ENCODE measurements at regions not wholly inside any gene's neighbourhood (a gene's known extent, or its start where the extent isn't known, plus 50 kb on each side); places are given as distances from the start of the nearest gene placed in this dataset.
"Not testable (repeated sequence)": the region's sequence is repeated elsewhere in the genome, so short reads cannot be mapped to it uniquely, and the experiment has no call there.

DNA sequence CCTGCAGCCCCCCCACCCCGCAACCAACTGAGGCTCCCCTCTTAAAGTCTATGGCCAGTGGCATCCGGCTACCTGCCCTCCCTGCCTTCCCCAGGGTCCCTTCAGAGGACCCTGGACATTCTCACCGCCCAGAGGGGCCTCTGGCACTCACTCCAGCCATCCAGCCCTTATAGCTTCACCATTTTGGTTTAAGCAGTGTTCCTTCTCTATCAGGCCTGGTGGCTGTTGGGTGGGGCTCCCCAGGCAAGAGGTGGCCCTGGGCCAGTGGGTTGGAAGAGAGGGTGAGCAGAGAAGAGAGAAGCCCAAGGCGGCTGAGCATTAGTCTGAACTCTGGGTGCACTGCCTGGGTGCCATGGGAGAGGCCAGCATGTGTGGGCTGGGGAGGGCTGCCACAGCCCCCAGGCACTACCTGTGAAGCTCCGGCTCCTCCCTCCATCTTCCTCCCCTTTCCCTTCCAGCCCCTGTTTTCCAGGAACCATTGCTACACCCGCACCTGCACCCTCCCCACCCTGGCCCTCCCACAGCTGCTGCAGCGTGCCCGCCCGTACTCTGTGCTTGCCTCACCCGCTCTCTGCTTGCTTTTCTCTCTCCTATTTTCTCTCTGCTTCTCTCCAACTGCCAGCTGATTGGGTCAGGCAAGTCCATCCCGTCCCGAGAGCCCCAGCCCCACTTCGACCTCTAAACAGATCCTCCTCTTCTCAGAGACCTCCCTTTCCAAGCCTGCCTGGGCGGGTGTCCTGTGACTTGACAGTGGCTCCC lies 168.2 kb downstream of the TBC1D2B start:
- Histone ChIP-seq H3K36me3 (ENCODE audit: control insufficient read depth, insufficient read depth, low read length) (no peaks in the 10 kb centered on the region), H3K27ac (ENCODE audit: low read depth, low read length, severe bottlenecking) (no peak overlapping the region), H3K4me3 (ENCODE audit: extremely low read depth, insufficient read depth, low read length, poor library complexity, severe bottlenecking) (no peak overlapping the region), H3K9me3 (ENCODE audit: control insufficient read depth, low read length) (no peaks in the 10 kb centered on the region), H3K4me1 (ENCODE audit: control insufficient read depth, insufficient read depth, low read length, poor library complexity, severe bottlenecking) (peaks cover 8% of the 10 kb centered on the region)
- WGBS, 2 experiments (ENCODE audit: insufficient coverage in 2 of 2), result 69 to 87% methylated on average over 8 to 9 of the region's 14 CpGs

DNA sequence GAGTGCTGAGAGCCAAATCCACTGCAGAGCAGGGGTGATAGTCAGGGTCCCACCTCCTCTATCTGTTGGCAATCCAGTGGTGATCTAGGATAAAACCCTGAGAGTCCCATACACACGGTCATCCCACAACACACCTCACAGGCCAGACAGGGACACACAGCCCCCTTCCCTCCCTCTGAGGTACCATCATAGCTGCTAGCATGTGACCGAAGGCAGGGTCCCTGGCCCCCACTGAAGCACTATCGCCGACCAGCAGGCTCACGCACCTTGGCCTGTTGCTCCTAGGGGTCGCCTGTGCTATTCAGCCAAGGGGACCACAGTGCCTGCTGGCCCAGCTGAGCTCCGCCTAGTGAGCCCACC lies 168.8 kb downstream of the TBC1D2B start:
- H3K27ac ChIP-seq (ENCODE audit: low read depth, low read length, severe bottlenecking), result peak overlapping the region; percentile 87
- H3K36me3 ChIP-seq (ENCODE audit: control insufficient read depth, insufficient read depth, low read length); H3K4me1 ChIP-seq (ENCODE audit: control insufficient read depth, insufficient read depth, low read length, poor library complexity, severe bottlenecking); H3K9me3 ChIP-seq (ENCODE audit: control insufficient read depth, low read length); H3K4me3 ChIP-seq (ENCODE audit: extremely low read depth, insufficient read depth, low read length, poor library complexity, severe bottlenecking): not testable (repeated sequence)
- WGBS, 2 experiments (ENCODE audit: insufficient coverage in 2 of 2), result 88% methylated on average over 1 of the region's 7 CpGs; no CpG with 5 or more reads in 1 of the 2 experiments

DNA sequence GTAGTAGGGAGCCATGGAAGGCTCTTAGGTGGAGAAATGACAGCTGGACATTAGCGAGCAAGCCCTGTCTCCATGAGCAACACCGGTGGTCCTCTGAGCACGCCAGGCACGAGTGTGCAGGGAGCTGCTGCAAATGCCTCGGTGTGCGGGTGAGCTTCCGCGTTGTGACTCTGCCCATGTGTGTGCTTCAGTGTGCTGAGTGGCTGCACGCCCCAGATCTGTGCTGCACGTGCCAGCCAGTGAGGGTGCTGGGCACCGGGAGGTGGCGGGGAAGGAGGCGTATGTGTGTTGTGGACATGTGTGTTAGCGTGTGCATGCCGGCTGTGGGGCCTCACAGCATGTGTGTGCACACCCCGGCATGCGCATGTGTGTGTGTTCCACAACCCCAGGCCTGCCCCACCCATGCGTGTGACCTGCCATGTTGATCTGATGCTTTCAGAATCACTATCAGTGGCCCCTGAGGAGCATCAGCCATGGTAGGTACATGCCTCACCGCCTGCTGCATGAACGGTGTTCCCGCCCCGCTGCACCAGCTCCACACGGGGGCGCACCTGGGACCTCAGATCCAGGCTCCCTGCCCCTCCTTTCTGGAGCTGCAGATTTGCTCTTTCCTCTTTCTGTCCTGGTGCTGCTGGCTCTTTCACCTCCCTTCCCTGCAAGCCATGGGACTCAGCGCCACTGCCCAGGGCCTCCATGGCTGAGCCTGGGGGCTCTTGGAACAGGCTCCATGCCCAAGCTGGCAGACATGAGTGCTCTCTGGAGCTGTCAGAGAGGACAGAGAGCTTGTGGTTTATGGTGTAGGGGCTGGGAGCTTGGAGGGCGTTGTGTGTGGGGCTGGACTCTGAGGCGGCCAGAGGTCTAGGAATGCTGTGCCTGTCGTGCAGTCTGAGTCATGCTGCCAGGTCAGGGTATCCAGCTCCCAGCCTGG lies 169.4 kb downstream of the TBC1D2B start:
- Histone ChIP-seq H3K4me3 (ENCODE audit: extremely low read depth, insufficient read depth, low read length, poor library complexity, severe bottlenecking) (no peak overlapping the region), H3K27ac (ENCODE audit: low read depth, low read length, severe bottlenecking) (peak overlapping the region; percentile 87), H3K36me3 (ENCODE audit: control insufficient read depth, insufficient read depth, low read length) (no peaks in the 10 kb centered on the region), H3K4me1 (ENCODE audit: control insufficient read depth, insufficient read depth, low read length, poor library complexity, severe bottlenecking) (peaks cover 8% of the 10 kb centered on the region), H3K9me3 (ENCODE audit: control insufficient read depth, low read length) (no peaks in the 10 kb centered on the region)
- WGBS, 2 experiments (ENCODE audit: insufficient coverage in 2 of 2), result 67 to 68% methylated on average over 22 to 27 of the region's 28 CpGs

DNA sequence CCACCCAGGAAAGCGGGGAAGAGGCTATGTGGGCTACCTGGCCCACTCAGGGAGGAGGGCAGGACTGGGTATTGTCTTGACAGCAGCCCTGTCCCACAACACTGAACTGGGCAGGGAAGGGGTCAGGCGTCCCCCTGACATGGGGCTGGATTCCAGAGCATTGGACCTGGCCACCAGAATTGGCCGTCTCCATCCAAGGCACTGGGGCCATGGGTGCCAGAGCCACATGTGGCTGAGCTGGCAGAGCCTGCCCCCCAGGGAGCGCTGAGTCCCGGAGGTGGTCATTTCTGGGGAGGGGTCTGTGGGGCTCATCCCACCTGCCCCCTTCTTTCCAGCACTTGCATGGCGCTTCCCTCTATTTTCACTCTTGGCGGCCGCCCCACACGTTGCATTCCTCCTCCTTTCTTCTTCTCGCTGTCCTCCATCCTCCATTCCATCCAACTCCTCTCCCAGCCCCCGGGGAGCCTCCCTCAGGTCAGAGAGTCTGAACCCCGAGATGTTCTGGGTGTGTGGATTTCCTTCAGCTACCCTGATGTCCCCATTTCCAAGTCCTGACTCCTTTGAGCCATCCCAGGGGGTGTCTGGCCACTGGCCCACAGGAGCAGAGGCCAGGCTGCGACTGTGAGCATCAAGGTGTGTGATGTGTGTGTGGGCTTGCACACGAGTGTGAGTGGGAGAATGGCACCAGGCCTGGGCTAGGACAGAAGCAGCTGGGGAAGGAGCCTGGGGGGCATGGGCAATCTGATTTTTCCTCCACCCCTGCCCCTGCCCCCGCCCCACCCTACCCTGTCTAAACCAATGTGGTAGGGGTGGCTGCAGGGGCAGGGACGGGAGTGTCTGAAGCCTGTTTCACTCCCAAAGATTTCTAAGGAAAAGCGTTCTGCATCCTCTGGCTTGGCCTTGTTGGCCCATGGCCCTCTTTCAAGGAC lies 171.2 kb downstream of the TBC1D2B start:
- H3K9me3 ChIP-seq (ENCODE audit: control insufficient read depth, low read length); H3K4me1 ChIP-seq (ENCODE audit: control insufficient read depth, insufficient read depth, low read length, poor library complexity, severe bottlenecking); H3K27ac ChIP-seq (ENCODE audit: low read depth, low read length, severe bottlenecking); H3K36me3 ChIP-seq (ENCODE audit: control insufficient read depth, insufficient read depth, low read length); H3K4me3 ChIP-seq (ENCODE audit: extremely low read depth, insufficient read depth, low read length, poor library complexity, severe bottlenecking): not testable (repeated sequence)
- WGBS, 2 experiments (ENCODE audit: insufficient coverage in 2 of 2), result 90% methylated on average over 4 to 9 of the region's 17 CpGs

DNA sequence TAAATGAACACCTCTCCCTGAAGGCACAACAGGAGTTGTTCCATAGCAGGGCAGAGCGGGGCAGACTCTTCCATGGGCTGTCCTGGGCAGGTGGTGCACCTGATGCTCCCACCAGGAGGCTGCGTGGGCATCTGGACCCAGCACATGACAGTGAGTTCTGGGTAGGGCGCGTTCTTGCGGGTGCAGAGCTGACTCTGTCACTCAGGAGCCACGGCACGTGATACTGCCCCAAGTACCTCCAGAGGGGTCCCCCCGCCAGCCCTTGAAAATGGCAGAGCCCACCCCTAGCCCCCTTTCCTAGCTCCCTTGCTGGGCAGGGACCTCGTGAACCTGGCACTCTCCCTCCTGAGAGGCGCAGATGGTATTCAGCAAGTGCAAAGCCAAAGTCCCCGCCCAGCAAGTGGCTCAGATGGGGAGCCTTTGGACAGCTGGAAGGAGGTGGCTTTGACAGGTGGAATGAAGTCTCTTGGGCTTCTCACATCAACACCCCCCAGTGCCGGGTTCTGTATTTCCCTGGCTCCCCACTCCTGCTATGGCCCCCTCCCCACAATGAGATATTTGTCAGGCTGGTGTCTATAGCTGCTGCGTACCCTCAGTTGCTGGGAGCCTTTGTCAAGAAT lies 172.1 kb downstream of the TBC1D2B start:
- H3K4me1 ChIP-seq (ENCODE audit: control insufficient read depth, insufficient read depth, low read length, poor library complexity, severe bottlenecking), result peaks cover 8% of the 10 kb centered on the region
- WGBS, 2 experiments (ENCODE audit: insufficient coverage in 2 of 2), result 84 to 89% methylated on average over 8 to 9 of the region's 13 CpGs
- H3K27ac ChIP-seq (ENCODE audit: low read depth, low read length, severe bottlenecking), result no peak overlapping the region
- H3K4me3 ChIP-seq (ENCODE audit: extremely low read depth, insufficient read depth, low read length, poor library complexity, severe bottlenecking), result no peak overlapping the region
- H3K36me3 ChIP-seq (ENCODE audit: control insufficient read depth, insufficient read depth, low read length), result no peaks in the 10 kb centered on the region
- H3K9me3 ChIP-seq (ENCODE audit: control insufficient read depth, low read length), result no peaks in the 10 kb centered on the region

DNA sequence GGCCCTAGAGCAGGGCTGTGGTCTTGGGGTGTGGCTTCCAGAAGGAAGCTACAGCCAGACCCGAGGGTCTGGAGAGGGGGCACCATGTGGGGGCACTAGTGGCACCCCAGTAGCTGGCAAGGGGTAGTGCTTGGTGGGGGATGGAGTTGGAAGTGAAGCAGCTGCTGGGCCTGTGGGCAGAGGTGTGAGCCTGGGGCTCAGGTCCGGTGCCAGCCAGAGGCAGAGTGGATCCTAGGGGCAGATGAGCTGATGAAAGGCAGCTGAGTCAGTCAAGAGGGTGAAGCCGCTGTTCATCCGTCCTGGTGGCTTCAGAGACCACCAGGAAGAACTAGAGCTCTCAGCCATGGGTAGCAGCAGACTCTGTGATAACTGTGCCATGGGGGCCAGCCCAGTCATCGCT lies 172.6 kb downstream of the TBC1D2B start:
- 92 to 100% methylated on average over 1 to 4 of the region's 5 CpGs for WGBS, 2 experiments (ENCODE audit: insufficient coverage in 2 of 2)
- H3K9me3 ChIP-seq (ENCODE audit: control insufficient read depth, low read length), result no peaks in the 10 kb centered on the region
- no peak overlapping the region for H3K4me3 ChIP-seq (ENCODE audit: extremely low read depth, insufficient read depth, low read length, poor library complexity, severe bottlenecking)
- H3K36me3 ChIP-seq (ENCODE audit: control insufficient read depth, insufficient read depth, low read length), result no peaks in the 10 kb centered on the region
- H3K4me1 ChIP-seq (ENCODE audit: control insufficient read depth, insufficient read depth, low read length, poor library complexity, severe bottlenecking), result peaks cover 8% of the 10 kb centered on the region
- H3K27ac ChIP-seq (ENCODE audit: low read depth, low read length, severe bottlenecking), result no peak overlapping the region

DNA sequence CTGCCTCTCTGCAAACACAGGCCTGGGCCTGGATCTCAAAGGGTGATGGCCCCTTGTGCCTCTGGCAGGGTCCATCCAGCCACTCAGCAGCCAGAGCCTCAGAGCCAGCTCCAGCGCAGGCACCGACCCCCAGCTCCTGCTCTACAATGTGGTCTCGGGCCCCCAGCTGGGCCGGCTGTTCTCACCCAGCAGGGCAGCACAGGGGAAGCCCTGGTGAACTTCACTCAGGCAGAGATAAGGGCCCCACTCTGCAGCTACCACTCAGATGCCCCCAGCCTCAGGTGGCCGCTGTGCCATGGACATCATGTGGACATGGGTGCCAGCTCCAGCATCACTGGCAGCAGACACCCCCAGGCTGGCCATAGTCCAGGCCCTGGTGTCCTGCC lies 173.1 kb downstream of the TBC1D2B start:
- H3K9me3 ChIP-seq (ENCODE audit: control insufficient read depth, low read length), result no peaks in the 10 kb centered on the region
- peaks cover 8% of the 10 kb centered on the region for H3K4me1 ChIP-seq (ENCODE audit: control insufficient read depth, insufficient read depth, low read length, poor library complexity, severe bottlenecking)
- no peak overlapping the region for H3K27ac ChIP-seq (ENCODE audit: low read depth, low read length, severe bottlenecking)
- H3K36me3 ChIP-seq (ENCODE audit: control insufficient read depth, insufficient read depth, low read length), result no peaks in the 10 kb centered on the region
- 74 to 79% methylated on average over 4 of the region's 5 CpGs for WGBS, 2 experiments (ENCODE audit: insufficient coverage in 2 of 2)
- no peak overlapping the region for H3K4me3 ChIP-seq (ENCODE audit: extremely low read depth, insufficient read depth, low read length, poor library complexity, severe bottlenecking)

DNA sequence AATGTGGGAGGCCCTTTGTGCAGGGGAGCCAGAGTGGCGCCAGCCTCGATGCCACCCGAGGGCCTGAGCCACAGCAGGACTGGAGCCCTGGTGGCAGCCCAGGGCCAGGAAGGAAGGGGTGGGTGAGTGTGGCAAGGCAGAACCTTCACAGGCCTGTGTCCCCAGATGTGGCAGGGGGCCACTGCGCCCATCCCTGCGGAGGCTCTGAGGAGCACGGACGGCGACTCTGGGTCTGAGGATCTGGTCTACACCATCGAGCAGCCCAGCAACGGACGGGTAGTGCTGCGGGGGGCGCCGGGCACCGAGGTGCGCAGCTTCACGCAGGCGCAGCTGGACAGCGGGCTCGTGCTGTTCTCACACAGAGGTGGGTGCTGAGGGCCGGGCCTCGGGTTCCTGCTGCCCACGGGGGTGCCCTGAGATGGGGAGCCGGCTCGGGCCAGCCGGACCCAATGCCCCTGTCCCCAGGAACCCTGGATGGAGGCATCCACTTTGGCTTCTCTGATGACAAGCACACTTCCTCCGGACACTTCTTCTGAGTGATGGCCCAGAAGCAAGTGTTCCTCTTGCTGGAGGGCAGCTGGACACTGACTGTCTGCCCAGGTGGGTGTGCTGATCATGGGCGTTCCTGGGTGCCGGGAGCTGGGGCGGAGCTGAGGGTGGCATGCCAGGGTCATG lies 173.6 kb downstream of the TBC1D2B start:
- WGBS, 2 experiments (ENCODE audit: insufficient coverage in 2 of 2), result 89 to 93% methylated on average over 28 to 29 of the region's 30 CpGs
- H3K4me3 ChIP-seq (ENCODE audit: extremely low read depth, insufficient read depth, low read length, poor library complexity, severe bottlenecking); H3K36me3 ChIP-seq (ENCODE audit: control insufficient read depth, insufficient read depth, low read length); H3K27ac ChIP-seq (ENCODE audit: low read depth, low read length, severe bottlenecking); H3K9me3 ChIP-seq (ENCODE audit: control insufficient read depth, low read length); H3K4me1 ChIP-seq (ENCODE audit: control insufficient read depth, insufficient read depth, low read length, poor library complexity, severe bottlenecking): not testable (repeated sequence)

DNA sequence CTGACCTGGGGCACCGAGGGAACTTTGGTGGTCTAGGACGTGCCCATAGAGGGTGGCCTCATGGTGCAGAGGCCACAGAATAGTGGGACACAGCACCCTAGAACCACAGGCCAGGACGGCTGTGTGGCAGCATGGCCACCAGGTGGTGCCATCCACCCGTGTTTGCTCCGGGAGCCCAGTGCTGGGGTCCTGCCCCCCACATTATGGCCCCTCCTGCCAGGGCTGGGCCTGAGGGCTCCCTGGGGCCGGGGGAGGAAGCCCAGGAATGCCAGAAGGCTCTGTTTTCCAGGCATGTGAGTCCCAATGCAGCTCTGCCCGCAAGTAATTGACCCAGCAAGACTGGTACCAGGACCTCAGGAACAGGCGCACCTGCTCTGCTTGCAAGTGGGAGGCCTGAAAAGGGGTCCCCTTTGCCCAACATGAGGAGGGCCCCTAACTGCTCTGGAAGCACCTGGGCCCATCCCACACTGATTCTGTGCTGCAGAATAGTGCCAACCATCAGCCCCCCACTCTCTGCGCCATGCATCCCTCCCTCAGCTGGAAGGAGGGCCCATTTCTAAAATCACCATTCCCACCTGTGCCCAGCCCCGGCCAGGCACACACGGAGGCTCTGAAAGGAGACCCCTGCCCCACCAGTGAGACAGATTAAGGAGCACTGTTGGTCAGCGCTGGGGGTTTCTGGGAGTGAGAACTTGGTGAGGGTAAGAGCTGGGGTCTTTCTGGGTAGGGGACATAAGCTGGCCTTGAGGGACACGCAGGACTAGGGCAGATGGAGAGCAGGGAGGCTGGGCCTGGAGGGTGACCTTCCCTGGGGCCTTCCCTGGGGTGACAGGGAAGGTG lies 174.4 kb downstream of the TBC1D2B start:
- not testable (repeated sequence) for H3K4me3 ChIP-seq (ENCODE audit: extremely low read depth, insufficient read depth, low read length, poor library complexity, severe bottlenecking); H3K36me3 ChIP-seq (ENCODE audit: control insufficient read depth, insufficient read depth, low read length)
- 36 to 56% methylated on average over 7 to 9 of the region's 13 CpGs for WGBS, 2 experiments (ENCODE audit: insufficient coverage in 2 of 2)

More for the DNA sequence above, 174.4 kb downstream of the TBC1D2B start:
- H3K27ac ChIP-seq (ENCODE audit: low read depth, low read length, severe bottlenecking); H3K9me3 ChIP-seq (ENCODE audit: control insufficient read depth, low read length); H3K4me1 ChIP-seq (ENCODE audit: control insufficient read depth, insufficient read depth, low read length, poor library complexity, severe bottlenecking): not testable (repeated sequence)

Data from mesodermal cell (in vitro differentiated cells).